ENCODE measurements at regions not wholly inside any gene's neighbourhood (a gene's known extent, or its start where the extent isn't known, plus 50 kb on each side); places are given as distances from the start of the nearest gene placed in this dataset.

DNA sequence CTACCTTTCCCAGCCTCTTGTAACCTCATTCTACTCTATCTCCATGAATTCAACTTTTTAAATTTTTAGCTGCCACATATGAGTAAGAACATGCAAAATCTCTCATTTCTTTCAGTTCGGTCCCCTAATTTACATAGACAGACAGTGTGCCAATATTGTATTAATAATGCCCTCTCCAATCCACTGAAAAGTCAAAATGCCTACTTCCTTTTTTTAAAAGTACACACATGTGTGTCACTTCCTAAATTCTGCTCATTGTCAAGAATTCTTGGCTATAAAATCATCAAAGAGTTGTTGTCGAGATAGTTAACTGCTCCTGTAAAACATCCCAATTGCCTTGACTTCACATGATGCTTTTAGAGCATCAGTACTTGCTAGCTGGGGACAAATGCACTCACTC, 84.2 kb upstream of the IL12A start:
- H3K27ac ChIP-seq (replicated peaks), result no peak overlapping the region
- no peaks in the 10 kb centered on the region for H3K4me1 ChIP-seq
- no peak overlapping the region for H3K4me3 ChIP-seq
- DNase-seq, result no peak
- no peaks in the 10 kb centered on the region for H3K36me3 ChIP-seq
- no peaks in the 10 kb centered on the region for H3K9me3 ChIP-seq (replicated peaks)
- H3K27me3 ChIP-seq (ENCODE audit: low read depth), result no peaks in the 10 kb centered on the region
- intact Hi-C loops (cut with micrococcal nuclease), result no loop called here
- TF ChIP-seq, protein P1, sequence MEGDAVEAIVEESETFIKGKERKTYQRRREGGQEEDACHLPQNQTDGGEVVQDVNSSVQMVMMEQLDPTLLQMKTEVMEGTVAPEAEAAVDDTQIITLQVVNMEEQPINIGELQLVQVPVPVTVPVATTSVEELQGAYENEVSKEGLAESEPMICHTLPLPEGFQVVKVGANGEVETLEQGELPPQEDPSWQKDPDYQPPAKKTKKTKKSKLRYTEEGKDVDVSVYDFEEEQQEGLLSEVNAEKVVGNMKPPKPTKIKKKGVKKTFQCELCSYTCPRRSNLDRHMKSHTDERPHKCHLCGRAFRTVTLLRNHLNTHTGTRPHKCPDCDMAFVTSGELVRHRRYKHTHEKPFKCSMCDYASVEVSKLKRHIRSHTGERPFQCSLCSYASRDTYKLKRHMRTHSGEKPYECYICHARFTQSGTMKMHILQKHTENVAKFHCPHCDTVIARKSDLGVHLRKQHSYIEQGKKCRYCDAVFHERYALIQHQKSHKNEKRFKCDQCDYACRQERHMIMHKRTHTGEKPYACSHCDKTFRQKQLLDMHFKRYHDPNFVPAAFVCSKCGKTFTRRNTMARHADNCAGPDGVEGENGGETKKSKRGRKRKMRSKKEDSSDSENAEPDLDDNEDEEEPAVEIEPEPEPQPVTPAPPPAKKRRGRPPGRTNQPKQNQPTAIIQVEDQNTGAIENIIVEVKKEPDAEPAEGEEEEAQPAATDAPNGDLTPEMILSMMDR (IDR thresholded peaks at IDR 0.05; ENCODE audit: borderline replicate concordance), result no peak

DNA sequence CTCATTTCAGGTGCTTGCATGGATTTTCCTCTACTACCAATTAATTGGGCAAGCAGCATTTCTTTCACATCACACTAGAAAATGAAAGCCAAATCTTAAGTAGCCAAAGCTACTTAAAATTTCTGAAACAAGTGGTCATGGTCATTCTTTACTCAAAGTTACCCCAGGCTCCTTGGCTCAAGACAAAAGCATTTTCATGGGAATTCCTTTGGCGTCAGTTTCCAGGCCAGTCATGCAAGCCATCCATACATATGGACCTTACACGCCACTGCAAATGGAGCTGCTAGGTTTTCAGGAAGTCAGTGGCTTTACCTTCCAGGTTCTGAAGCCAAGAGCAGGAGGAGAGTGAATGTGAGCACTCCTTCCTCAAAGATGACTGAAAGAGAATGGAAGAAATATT, 83.7 kb upstream of the IL12A start:
- intact Hi-C loops (cut with micrococcal nuclease), result no loop called here
- no peaks in the 10 kb centered on the region for H3K9me3 ChIP-seq (replicated peaks)
- H3K27me3 ChIP-seq (ENCODE audit: low read depth), result no peaks in the 10 kb centered on the region
- TF ChIP-seq, protein P1 (IDR thresholded peaks at IDR 0.05; ENCODE audit: borderline replicate concordance), result no peak
- DNase-seq, result no peak
- H3K27ac ChIP-seq (replicated peaks), result no peak overlapping the region
- no peaks in the 10 kb centered on the region for H3K36me3 ChIP-seq
- H3K4me3 ChIP-seq, result no peak overlapping the region
- H3K4me1 ChIP-seq, result no peaks in the 10 kb centered on the region

DNA sequence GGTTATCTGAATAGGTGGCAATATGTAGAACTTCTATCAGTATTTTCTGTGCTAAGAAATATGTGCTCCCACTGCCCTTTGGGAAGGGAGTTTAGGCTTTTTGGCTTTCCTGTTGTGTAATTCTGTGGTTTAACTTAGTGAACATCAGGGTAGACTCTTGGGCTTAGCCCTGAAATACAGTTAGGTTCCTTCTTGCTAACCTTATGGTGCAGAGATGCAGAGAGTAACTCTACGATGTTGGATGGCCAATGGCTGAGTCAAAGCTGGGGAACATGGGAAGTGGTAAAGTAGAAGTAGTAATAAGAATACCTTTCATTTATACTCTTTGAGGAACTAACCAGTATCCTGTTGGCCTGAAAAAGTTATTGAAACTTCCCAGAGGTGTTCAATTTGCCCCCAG, 80.8 kb upstream of the IL12A start:
- DNase-seq, result no peak
- peaks cover 9% of the 10 kb centered on the region for H3K4me1 ChIP-seq
- H3K27ac ChIP-seq (replicated peaks), result no peak overlapping the region
- H3K27me3 ChIP-seq (ENCODE audit: low read depth), result no peaks in the 10 kb centered on the region
- TF ChIP-seq, protein P1 (IDR thresholded peaks at IDR 0.05; ENCODE audit: borderline replicate concordance), result no peak
- H3K4me3 ChIP-seq, result no peak overlapping the region
- no peaks in the 10 kb centered on the region for H3K9me3 ChIP-seq (replicated peaks)
- H3K36me3 ChIP-seq, result no peaks in the 10 kb centered on the region
- intact Hi-C loops (cut with micrococcal nuclease), result no loop called here

DNA sequence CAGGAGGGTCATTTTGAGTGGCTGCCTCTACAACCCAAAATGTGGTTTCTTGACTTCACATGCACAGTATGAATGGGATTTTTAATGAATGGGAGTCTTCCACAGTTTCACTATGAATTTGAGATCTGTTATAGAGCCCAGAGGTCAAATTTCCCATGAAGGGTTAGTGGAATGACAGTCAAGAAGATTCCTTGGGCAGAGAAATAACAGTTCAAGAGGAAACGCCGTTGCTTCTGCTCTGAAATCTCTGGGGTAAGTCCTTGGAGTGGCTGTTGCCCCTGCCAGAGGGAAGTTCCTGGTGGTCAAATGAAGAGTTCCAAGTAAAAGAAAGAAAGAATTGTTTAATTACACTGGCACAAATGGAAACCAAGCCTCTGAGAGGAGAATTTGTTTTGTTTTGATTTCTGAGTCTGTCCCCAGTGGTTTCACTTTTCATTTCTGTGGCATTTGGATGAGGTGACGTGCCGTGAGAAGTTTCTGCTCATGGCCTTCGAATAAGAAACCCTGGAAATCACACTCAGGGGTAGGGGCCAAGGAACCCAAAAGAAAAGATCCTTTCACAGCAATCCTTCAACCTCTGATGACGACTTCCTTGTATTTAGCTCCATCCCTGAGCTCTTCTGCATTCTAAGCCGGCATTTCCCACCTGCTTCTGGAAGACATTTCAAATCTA, 77.5 kb upstream of the IL12A start:
- Histone ChIP-seq H3K4me1 (peaks cover 17% of the 10 kb centered on the region), H3K4me3 (peak overlapping the region; percentile 55), H3K9me3 (replicated peaks) (no peaks in the 10 kb centered on the region), H3K36me3 (no peaks in the 10 kb centered on the region), H3K27ac (replicated peaks) (peak overlapping the region; percentile 71), H3K27me3 (ENCODE audit: low read depth) (no peaks in the 10 kb centered on the region)
- no peak for DNase-seq
- TF ChIP-seq, protein P1 (IDR thresholded peaks at IDR 0.05; ENCODE audit: borderline replicate concordance), result no peak
- intact Hi-C loops (cut with micrococcal nuclease), result no loop called here

DNA sequence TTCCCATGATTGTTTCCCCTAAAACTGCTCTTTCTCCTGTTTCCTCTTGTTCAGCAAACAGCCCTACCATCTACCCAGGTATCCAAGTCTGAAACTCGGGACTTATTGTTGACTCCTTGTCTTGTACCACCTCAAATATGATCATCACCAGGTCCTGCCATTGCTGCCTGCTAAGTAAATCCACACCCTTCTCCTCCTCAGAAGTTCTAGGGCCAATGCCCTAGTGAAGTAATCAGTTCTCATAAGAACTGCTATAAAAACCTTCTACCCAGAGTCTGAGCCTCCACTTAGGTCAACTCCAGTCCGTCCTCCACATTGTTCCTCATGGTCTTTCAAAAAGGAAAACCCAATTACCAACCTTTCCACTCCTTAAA, 77.0 kb upstream of the IL12A start:
- Histone ChIP-seq H3K4me1 (peaks cover 17% of the 10 kb centered on the region), H3K27ac (replicated peaks) (peak overlapping the region; percentile 71), H3K4me3 (peak overlapping the region; percentile 55), H3K36me3 (no peaks in the 10 kb centered on the region), H3K27me3 (ENCODE audit: low read depth) (no peaks in the 10 kb centered on the region), H3K9me3 (replicated peaks) (no peaks in the 10 kb centered on the region)
- DNase-seq, result no peak
- TF ChIP-seq, protein P1 (IDR thresholded peaks at IDR 0.05; ENCODE audit: borderline replicate concordance), result no peak
- intact Hi-C loops (cut with micrococcal nuclease), result no loop called here
